PFSK-1 (cell line): ENCODE measurements at regions not wholly inside any gene's neighbourhood (a gene's known extent, or its start where the extent isn't known, plus 50 kb on each side); places are given as distances from the start of the nearest gene placed in this dataset.

Source experiments
- FOXP2 ChIP-seq: optimal IDR thresholded peaks from 2 replicates; pipeline ENCODE3; 2011; ENCODE audit warnings: borderline replicate concordance, control low read depth, inconsistent platforms; ENCODE audit not compliant: insufficient read depth; ENCODE audit errors: extremely low read length, extremely low read depth
- POLR2AphosphoS5 ChIP-seq: IDR thresholded peaks from 2 replicates; pipeline ENCODE4 v1.6.1; 2012; ENCODE audit warnings: low read depth, mild to moderate bottlenecking, control low read depth, low read length, moderate library complexity
- SIN3A ChIP-seq: IDR thresholded peaks from 2 replicates; pipeline ENCODE4 v1.6.1; 2012; ENCODE audit warnings: mild to moderate bottlenecking, low read length, moderate library complexity, borderline replicate concordance; ENCODE audit not compliant: insufficient read depth
- TAF1 ChIP-seq: IDR thresholded peaks from 2 replicates; pipeline ENCODE4 v1.6.1; 2012; ENCODE audit warnings: low read length, control low read depth, borderline replicate concordance; ENCODE audit not compliant: insufficient read depth
- TF ChIP-seq, protein P1 (sequence below), 2 experiments: IDR thresholded peaks; 2 replicates each; pipeline versions ENCODE4 v1.6.1 to v1.8.0; 2011 to 2012; ENCODE audit warnings: low read depth in 2 of 2, low read length in 2 of 2, control low read depth in 1 of 2, inconsistent platforms in 1 of 2, mild to moderate bottlenecking in 1 of 2, moderate library complexity in 1 of 2; ENCODE audit not compliant: insufficient read depth in 1 of 2

GRCh38 chr4:123708902-123709301 lies 312.3 kb downstream of the SPRY1 start:
- no peak for TF ChIP-seq POLR2AphosphoS5
- TF ChIP-seq, protein P1, sequence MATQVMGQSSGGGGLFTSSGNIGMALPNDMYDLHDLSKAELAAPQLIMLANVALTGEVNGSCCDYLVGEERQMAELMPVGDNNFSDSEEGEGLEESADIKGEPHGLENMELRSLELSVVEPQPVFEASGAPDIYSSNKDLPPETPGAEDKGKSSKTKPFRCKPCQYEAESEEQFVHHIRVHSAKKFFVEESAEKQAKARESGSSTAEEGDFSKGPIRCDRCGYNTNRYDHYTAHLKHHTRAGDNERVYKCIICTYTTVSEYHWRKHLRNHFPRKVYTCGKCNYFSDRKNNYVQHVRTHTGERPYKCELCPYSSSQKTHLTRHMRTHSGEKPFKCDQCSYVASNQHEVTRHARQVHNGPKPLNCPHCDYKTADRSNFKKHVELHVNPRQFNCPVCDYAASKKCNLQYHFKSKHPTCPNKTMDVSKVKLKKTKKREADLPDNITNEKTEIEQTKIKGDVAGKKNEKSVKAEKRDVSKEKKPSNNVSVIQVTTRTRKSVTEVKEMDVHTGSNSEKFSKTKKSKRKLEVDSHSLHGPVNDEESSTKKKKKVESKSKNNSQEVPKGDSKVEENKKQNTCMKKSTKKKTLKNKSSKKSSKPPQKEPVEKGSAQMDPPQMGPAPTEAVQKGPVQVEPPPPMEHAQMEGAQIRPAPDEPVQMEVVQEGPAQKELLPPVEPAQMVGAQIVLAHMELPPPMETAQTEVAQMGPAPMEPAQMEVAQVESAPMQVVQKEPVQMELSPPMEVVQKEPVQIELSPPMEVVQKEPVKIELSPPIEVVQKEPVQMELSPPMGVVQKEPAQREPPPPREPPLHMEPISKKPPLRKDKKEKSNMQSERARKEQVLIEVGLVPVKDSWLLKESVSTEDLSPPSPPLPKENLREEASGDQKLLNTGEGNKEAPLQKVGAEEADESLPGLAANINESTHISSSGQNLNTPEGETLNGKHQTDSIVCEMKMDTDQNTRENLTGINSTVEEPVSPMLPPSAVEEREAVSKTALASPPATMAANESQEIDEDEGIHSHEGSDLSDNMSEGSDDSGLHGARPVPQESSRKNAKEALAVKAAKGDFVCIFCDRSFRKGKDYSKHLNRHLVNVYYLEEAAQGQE (IDR thresholded peaks at IDR 0.05; ENCODE audit: insufficient read depth in 1 of 2, low read depth in 2 of 2, low read length in 2 of 2) = no peak
- TF ChIP-seq SIN3A = no peak
- no peak for TF ChIP-seq TAF1
- TF ChIP-seq FOXP2 = no peak

DNA sequence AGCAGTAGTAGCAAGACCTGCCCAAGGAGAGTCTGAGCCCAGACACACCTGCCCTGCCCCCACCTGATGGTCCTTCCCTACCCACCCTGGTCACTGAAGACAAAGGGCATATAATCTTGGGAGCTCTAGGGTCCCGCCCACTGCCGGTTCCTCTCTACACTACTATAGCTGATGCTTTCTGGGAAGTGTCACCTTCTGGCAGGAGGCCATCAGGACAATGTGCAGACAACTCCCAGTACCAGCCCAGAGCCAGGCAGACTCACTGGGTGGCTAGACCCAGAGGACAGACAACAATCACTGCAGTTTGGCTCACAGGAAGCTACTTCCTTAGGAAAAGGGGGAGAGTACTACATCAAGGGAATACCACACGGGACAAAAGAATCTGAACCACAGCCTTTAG lies 312.7 kb downstream of the SPRY1 start:
- TF ChIP-seq FOXP2 (no peak), SIN3A (no peak), TAF1 (no peak), POLR2AphosphoS5 (no peak)
- TF ChIP-seq, protein P1 (IDR thresholded peaks at IDR 0.05; ENCODE audit: insufficient read depth in 1 of 2, low read depth in 2 of 2, low read length in 2 of 2) = no peak

- TF ChIP-seq FOXP2 (no peak), POLR2AphosphoS5 (no peak), TAF1 (no peak), SIN3A (no peak)
- TF ChIP-seq, protein P1 (IDR thresholded peaks at IDR 0.05; ENCODE audit: insufficient read depth in 1 of 2, low read depth in 2 of 2, low read length in 2 of 2) = no peak
Observed at GRCh38 chr4:123731035-123731434, 334.4 kb downstream of the SPRY1 start.

DNA sequence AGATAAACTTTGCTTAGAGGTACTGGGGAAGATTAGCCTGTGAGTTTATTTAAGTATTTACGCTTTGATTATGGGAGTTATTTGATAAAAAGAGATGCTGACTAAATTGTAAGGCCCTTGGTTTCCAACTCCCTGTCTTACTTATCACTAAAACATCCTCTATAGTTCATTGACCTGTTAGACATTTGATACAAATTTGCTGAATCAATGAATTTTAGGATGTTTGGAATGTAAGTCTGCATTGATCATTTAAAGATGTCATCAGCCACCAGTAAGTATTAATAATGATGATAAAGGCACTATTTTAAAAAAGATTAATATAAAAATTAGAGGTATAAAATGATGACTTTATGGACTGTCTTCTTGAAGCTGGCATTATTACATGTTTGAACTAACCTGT lies 340.6 kb downstream of the SPRY1 start:
- TF ChIP-seq TAF1 (no peak), POLR2AphosphoS5 (no peak), SIN3A (no peak), FOXP2 (no peak)
- TF ChIP-seq, protein P1 (IDR thresholded peaks at IDR 0.05; ENCODE audit: insufficient read depth in 1 of 2, low read depth in 2 of 2, low read length in 2 of 2) = no peak

DNA sequence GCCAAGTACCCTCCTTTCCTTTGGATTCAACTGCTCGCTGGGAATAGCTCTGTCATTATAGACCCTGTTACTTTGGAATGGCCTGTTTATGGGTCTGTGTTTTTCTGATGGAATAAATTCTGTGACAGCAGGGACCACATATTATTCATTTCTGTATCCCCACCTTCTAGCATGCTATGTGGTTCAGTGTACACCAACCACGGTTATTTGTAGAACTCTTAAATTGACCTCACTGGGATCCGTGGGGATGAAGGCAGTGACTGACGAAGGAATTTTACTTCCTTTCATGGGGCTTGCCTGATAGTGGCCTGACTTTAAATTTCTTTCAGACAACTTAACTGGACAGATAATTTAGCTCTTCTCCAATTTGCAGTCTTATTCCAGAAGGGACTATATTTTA lies 343.2 kb downstream of the SPRY1 start:
- TF ChIP-seq POLR2AphosphoS5 (no peak), FOXP2 (no peak), SIN3A (no peak), TAF1 (no peak)
- TF ChIP-seq, protein P1 (IDR thresholded peaks at IDR 0.05; ENCODE audit: insufficient read depth in 1 of 2, low read depth in 2 of 2, low read length in 2 of 2) = no peak
